HG02970 (cell line): ENCODE measurements at regions not wholly inside any gene's neighbourhood (a gene's known extent, or its start where the extent isn't known, plus 50 kb on each side); places are given as distances from the start of the nearest gene placed in this dataset.

Experiments used
- ATAC-seq: cut with Tn5 transposase; IDR thresholded peaks from one replicate; pipeline ENCODE4 v1.9.1; 2021; ENCODE audit warnings: mild to moderate bottlenecking, moderate library complexity, moderate number of reproducible peaks; ENCODE audit not compliant: unreplicated experiment, low FRiP score

GRCh38 chr2:56693501-56693900 is 509.7 kb downstream of the CCDC85A start:
- no peak for ATAC-seq

- ATAC-seq: no peak
These were observed 519.2 kb downstream of the CCDC85A start for GRCh38 chr2:56703001-56703400.

- ATAC-seq: no peak
These were observed 521.9 kb downstream of the CCDC85A start for GRCh38 chr2:56705713-56706112.

- no peak for ATAC-seq
These were observed 523.4 kb downstream of the CCDC85A start for GRCh38 chr2:56707218-56707617.

GRCh38 chr2:56707650-56708049 is 523.9 kb downstream of the CCDC85A start:
- no peak for ATAC-seq

DNA sequence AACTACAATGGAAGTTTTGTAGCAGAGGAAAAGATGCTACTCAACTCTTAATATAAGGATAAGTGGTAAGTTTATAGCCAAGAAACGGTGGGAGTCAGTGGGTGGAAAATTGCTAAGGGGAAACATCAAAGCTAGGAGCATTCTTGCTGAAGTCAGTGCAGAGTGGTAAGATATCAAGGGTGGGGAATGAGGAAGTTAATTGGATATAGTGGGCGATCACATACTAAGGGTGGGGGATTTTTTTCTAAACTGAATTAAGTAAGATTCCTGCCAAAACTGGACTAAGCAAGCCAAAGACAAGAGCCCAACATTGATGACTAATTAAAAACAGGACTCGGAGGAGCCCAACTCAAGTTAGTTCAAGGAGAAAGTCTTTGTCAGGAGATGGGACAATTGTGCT is 525.4 kb downstream of the CCDC85A start:
- no peak for ATAC-seq

DNA sequence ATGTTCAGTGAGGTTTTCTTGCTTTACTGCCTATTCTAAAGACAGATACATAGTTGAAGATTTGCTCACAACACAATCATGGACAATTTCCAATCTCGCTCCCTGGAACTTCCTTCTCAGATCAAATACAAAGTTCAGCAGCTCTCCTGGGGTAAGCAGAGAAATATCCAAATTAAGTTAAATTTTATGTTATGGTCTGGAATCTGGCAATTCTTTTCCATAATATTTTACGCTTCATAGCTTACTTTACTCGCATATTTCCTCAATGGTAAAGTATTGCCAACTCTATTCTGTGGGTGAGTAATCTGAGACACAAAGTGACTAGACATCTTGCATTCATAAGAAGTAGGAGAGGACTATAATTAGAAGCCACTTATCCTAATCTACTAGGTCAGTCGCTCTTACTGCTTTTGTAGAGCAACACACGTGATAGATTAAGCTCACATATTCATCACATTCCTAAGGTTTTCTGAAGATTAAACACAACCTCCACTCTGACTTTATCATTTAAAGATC is 529.4 kb downstream of the CCDC85A start:
- ATAC-seq: no peak

DNA sequence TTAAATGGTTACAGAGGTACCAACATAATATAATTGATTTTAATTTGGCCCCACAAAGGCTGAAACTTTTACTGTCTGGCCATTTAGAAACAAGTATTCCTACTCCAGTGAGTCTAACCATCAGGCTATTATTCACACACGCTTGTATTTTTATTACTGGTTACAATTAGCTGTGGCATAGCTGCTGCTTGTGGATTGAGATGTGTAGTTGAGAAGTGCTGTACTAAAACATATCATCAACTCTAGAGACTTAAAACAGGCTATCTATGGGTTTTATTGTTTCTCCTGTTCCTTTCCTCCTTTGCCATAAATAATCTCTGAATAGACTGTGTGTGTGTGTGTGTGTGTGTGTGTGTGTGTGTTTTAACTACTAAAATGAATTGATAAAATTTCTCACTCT is 530.2 kb downstream of the CCDC85A start:
- ATAC-seq: no peak

DNA sequence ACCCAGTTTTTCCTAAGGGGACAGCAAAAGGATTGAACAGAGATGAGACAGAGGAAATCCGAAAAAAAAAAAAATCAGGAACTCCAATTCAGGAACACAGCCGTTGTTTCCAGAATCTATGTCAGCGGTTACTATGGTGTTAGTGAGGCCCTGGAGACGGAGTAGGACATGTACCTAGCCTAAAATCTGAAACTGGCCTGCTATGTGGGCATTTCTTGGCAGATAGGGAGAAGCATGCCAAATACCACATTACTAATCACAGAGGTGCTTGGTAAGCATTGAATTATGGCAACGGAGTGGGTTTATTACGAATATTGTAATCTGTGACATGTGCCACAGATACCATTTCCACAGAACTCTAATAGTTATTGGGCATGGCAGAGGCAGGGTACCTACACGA is 530.6 kb downstream of the CCDC85A start:
- no peak for ATAC-seq

DNA sequence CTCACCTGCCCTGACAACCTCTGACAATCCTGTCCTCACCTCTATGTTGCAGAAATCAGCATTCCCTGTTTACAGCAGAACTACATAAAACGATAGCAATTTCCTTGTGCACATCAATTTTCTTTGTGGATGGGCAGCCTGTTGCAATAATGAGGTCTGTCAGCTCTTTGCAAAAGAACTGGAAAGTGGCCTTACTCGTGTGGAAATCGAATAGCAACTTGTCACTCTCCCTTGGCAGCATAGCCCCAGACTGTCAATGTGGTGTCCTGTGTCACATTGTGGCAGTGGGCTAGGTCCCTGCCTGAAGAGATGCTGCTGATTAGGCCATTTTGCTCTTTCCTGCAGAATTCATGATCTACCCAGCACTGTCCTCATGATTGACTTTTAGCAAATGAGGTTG is 531.9 kb downstream of the CCDC85A start:
- no peak for ATAC-seq

GRCh38 chr2:56718413-56718812 is 534.6 kb downstream of the CCDC85A start:
- ATAC-seq: no peak

- ATAC-seq: no peak
These were observed 545.4 kb downstream of the CCDC85A start for GRCh38 chr2:56729212-56729611.

GRCh38 chr2:56732946-56733345 is 549.2 kb downstream of the CCDC85A start:
- no peak for ATAC-seq

- no peak for ATAC-seq
These were observed 555.6 kb downstream of the CCDC85A start for GRCh38 chr2:56739413-56739812.

DNA sequence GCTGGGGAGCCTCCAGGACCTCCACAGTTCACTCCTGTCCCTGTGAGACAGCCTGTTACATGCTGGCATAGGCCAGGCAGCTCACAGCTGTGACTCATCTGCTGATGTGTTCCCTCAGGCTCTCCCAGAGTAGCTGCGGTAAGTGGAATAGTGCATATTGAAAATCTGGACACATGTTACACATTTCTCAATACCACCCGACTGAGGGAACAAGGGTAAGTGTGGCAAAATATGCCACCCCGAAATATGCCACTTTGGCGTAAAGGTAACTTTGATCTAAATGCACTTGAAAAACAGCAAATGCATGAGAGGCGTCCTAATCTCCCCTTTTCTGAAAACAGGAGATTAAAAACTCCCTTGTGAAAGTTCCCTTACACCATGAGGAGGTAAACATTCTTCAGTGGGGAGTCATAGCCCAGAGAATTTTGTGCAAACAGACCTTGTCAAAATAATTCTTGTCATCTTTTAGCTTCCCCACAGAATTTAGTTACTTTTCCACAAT is 557.9 kb downstream of the CCDC85A start:
- no peak for ATAC-seq

- ATAC-seq: no peak
These were observed 560.0 kb downstream of the CCDC85A start for GRCh38 chr2:56743807-56744206.

- ATAC-seq: no peak
These were observed 565.5 kb downstream of the CCDC85A start for GRCh38 chr2:56749152-56749752.

GRCh38 chr2:56753182-56753581 is 569.4 kb downstream of the CCDC85A start:
- no peak for ATAC-seq

DNA sequence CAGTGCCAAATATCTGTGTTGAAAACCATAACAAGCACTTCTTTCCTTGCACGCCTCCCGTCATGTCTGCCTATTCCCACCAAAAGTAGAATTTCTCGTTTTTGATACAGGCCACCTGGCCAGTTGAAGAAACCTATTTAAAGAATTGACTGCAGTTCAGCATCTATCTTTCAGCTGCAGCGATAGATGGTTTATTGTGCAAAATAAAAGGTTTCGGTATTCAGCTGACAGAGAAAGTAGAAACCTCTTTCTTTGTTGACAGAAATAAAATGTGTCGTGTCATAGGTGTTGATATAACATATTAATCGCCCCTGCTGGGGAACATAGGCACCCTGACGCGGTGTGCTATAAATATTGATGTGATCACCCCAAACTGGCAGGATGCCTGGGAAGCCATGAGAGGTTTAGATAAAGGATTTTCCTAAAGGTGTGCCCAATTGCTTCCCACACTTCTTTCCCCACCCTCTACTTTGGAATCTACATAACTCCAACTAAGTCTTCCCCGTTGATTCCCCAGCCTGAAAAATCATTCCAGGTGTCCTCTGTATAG is 570.4 kb downstream of the CCDC85A start:
- no peak for ATAC-seq

DNA sequence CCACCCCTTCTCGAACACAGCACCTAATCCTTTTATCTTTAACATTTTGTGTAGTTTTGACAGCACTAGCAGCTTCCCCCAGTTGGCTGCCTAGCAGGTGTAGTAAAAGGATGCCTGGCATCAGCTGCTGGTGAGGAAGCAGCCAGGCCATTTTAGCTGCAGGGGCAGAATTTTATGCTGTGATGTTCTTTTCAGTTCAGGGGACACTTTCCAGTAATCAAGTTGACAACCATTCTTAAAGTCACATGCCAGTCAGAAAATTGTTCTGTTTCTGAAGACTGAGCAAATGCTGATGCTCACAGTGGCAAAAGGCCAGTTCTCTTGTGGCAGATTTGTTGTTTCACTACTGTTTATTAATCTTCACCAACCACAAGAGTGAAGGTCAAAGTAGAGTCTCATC is 570.8 kb downstream of the CCDC85A start:
- no peak for ATAC-seq

DNA sequence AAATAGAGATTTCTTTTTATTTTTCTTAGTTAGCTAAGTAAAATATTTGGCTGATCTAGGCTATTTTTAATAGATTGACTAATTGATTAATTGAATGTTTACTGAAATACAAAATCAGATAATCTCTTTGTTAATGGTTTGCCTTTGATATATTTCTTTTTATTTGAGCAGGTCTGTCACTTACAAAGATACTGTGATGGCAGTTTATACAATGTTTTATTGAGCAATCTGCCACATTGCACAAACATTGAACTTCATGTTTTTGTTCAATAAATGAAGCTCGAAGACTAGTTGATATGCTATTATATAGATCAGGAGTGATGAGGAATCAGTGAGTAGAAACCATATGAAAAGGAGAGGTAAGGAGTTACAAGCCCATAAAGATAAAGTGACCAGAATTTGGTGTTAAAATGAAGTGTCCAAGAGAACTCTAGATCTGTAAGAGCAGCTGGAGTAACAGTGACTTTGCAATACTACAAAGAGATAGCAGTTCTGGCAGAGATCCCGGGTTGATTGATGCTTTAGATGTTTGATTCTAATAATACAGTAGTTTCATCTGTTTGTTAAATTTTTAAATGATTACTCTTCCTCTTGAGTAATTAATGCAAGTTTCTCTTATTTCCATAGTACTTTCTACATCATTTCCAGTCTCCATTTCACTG is 574.2 kb downstream of the CCDC85A start:
- ATAC-seq: no peak

GRCh38 chr2:56763683-56764082 is 579.9 kb downstream of the CCDC85A start:
- ATAC-seq: no peak
